ENCODE measurements at regions not wholly inside any gene's neighbourhood (a gene's known extent, or its start where the extent isn't known, plus 50 kb on each side); places are given as distances from the start of the nearest gene placed in this dataset.

DNA sequence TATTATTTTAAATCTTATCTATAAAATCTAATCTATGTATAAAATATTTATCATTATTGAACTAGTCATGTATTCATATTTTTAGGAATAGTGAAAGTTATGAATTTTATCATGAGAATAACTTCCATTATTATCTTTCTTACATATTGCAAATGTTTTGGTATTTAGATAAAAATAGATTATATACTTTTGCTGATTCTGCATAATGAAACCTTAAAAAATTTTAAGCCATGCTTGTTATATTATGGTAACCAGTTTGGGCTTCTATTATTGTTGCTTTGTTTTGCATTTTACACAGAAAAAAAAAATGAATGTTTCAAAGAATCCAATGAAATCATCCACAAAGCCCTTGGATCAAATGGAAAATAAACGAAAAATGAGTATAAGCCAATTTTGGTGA is 772.5 kb downstream of the NR2F1-AS1 start:
- TF ChIP-seq EZH2 (IDR thresholded peaks at IDR 0.05; ENCODE audit: borderline replicate concordance, insufficient read depth, low read length, poor library complexity, severe bottlenecking) = no peak
- TF ChIP-seq SMC3 (conservative IDR thresholded peaks at IDR 0.05; ENCODE audit: poor library complexity) = no peak
- no peak for TF ChIP-seq RAD21 (conservative IDR thresholded peaks at IDR 0.05)
- no peak for TF ChIP-seq POLR2AphosphoS5 (IDR thresholded peaks at IDR 0.05)
- Histone ChIP-seq H4K20me1 (ENCODE audit: insufficient read depth) (no peaks in the 10 kb centered on the region), H2AFZ (ENCODE audit: low read depth, low read length) (no peak overlapping the region), H3K4me3 (ENCODE audit: low read length) (no peak overlapping the region), H3K79me2 (replicated peaks; ENCODE audit: insufficient read depth, low read length) (no peaks in the 10 kb centered on the region), H3K9ac (ENCODE audit: low read length) (no peak overlapping the region), H3K9me2 (ENCODE audit: insufficient read depth, low read length) (no peaks in the 10 kb centered on the region), H3F3A (ENCODE audit: insufficient read depth, low read length, poor library complexity, severe bottlenecking) (no peaks in the 10 kb centered on the region), H3K4me2 (ENCODE audit: low read length) (no peak overlapping the region), H3K27ac (ENCODE audit: low read length) (no peak overlapping the region), H3K27me3 (ENCODE audit: insufficient read depth, low read depth, low read length) (no peaks in the 10 kb centered on the region), H3K9me3 (ENCODE audit: low read length) (no peaks in the 10 kb centered on the region), H3K36me3 (ENCODE audit: insufficient read depth, low read length) (no peaks in the 10 kb centered on the region)

DNA sequence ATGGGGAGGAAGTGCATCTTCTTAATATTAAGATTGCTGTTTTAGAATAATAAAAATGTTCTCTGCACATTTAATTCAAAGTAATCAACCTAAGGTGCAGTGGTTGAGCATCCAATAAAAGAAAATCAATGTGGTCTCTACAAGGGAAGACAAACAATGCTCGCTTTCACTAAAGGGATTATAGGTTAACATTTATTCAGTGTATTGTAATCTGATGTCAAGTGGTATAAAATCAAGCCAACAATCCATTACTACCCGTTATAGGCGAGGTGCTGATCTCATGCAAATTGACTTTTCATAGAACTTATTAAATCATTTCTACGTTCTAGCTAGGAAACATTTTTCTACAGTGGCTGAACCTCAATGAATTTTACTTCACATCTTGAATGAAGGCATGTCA is 773.9 kb downstream of the NR2F1-AS1 start:
- Histone ChIP-seq H3K9ac (ENCODE audit: low read length) (no peak overlapping the region), H3K36me3 (ENCODE audit: insufficient read depth, low read length) (no peaks in the 10 kb centered on the region), H2AFZ (ENCODE audit: low read depth, low read length) (no peak overlapping the region), H3K9me2 (ENCODE audit: insufficient read depth, low read length) (no peaks in the 10 kb centered on the region), H3K27ac (ENCODE audit: low read length) (no peak overlapping the region), H3K4me3 (ENCODE audit: low read length) (no peak overlapping the region), H3K79me2 (replicated peaks; ENCODE audit: insufficient read depth, low read length) (no peaks in the 10 kb centered on the region), H3F3A (ENCODE audit: insufficient read depth, low read length, poor library complexity, severe bottlenecking) (no peaks in the 10 kb centered on the region), H3K9me3 (ENCODE audit: low read length) (no peaks in the 10 kb centered on the region), H4K20me1 (ENCODE audit: insufficient read depth) (no peaks in the 10 kb centered on the region), H3K27me3 (ENCODE audit: insufficient read depth, low read depth, low read length) (no peaks in the 10 kb centered on the region), H3K4me2 (ENCODE audit: low read length) (no peak overlapping the region)
- TF ChIP-seq TAF1 (IDR thresholded peaks at IDR 0.05; ENCODE audit: low read depth) (no peak), RAD21 (conservative IDR thresholded peaks at IDR 0.05) (no peak), EP300 (conservative IDR thresholded peaks at IDR 0.05; ENCODE audit: poor library complexity, severe bottlenecking) (no peak), EZH2 (IDR thresholded peaks at IDR 0.05; ENCODE audit: borderline replicate concordance, insufficient read depth, low read length, poor library complexity, severe bottlenecking) (no peak), SMC3 (conservative IDR thresholded peaks at IDR 0.05; ENCODE audit: poor library complexity) (no peak), POLR2AphosphoS5 (IDR thresholded peaks at IDR 0.05) (no peak), MXI1 (conservative IDR thresholded peaks at IDR 0.05; ENCODE audit: poor library complexity, severe bottlenecking) (no peak)
- TF ChIP-seq, protein P1, sequence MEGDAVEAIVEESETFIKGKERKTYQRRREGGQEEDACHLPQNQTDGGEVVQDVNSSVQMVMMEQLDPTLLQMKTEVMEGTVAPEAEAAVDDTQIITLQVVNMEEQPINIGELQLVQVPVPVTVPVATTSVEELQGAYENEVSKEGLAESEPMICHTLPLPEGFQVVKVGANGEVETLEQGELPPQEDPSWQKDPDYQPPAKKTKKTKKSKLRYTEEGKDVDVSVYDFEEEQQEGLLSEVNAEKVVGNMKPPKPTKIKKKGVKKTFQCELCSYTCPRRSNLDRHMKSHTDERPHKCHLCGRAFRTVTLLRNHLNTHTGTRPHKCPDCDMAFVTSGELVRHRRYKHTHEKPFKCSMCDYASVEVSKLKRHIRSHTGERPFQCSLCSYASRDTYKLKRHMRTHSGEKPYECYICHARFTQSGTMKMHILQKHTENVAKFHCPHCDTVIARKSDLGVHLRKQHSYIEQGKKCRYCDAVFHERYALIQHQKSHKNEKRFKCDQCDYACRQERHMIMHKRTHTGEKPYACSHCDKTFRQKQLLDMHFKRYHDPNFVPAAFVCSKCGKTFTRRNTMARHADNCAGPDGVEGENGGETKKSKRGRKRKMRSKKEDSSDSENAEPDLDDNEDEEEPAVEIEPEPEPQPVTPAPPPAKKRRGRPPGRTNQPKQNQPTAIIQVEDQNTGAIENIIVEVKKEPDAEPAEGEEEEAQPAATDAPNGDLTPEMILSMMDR (IDR thresholded peaks at IDR 0.05; ENCODE audit: poor library complexity, severe bottlenecking) = no peak
- TF ChIP-seq, protein P2, sequence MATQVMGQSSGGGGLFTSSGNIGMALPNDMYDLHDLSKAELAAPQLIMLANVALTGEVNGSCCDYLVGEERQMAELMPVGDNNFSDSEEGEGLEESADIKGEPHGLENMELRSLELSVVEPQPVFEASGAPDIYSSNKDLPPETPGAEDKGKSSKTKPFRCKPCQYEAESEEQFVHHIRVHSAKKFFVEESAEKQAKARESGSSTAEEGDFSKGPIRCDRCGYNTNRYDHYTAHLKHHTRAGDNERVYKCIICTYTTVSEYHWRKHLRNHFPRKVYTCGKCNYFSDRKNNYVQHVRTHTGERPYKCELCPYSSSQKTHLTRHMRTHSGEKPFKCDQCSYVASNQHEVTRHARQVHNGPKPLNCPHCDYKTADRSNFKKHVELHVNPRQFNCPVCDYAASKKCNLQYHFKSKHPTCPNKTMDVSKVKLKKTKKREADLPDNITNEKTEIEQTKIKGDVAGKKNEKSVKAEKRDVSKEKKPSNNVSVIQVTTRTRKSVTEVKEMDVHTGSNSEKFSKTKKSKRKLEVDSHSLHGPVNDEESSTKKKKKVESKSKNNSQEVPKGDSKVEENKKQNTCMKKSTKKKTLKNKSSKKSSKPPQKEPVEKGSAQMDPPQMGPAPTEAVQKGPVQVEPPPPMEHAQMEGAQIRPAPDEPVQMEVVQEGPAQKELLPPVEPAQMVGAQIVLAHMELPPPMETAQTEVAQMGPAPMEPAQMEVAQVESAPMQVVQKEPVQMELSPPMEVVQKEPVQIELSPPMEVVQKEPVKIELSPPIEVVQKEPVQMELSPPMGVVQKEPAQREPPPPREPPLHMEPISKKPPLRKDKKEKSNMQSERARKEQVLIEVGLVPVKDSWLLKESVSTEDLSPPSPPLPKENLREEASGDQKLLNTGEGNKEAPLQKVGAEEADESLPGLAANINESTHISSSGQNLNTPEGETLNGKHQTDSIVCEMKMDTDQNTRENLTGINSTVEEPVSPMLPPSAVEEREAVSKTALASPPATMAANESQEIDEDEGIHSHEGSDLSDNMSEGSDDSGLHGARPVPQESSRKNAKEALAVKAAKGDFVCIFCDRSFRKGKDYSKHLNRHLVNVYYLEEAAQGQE (IDR thresholded peaks at IDR 0.05; ENCODE audit: borderline replicate concordance) = no peak

DNA sequence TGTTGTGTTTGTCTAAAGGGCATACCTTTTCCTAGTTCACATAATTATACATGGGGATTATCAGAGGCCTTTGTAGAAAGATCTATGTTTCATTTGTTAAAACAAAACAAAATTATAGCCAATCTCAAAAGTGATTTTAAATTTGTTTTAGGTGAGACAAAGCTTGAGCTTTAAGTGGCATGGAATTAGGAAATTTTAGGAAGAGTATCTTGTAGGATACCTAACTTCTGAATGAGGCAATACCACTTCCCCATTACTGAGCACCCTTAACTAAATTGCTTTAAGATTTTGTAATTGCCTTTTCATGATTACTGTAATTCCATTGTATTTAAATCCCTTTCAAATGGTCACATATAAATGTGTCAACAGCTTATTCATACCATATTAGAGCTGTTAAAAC is 775.6 kb downstream of the NR2F1-AS1 start:
- Histone ChIP-seq H3K9ac (ENCODE audit: low read length) (no peak overlapping the region), H2AFZ (ENCODE audit: low read depth, low read length) (no peak overlapping the region), H3K4me3 (ENCODE audit: low read length) (no peak overlapping the region), H3K9me2 (ENCODE audit: insufficient read depth, low read length) (no peaks in the 10 kb centered on the region), H3F3A (ENCODE audit: insufficient read depth, low read length, poor library complexity, severe bottlenecking) (no peaks in the 10 kb centered on the region), H3K27ac (ENCODE audit: low read length) (no peak overlapping the region), H3K4me2 (ENCODE audit: low read length) (no peak overlapping the region), H4K20me1 (ENCODE audit: insufficient read depth) (no peaks in the 10 kb centered on the region), H3K9me3 (ENCODE audit: low read length) (no peaks in the 10 kb centered on the region), H3K79me2 (replicated peaks; ENCODE audit: insufficient read depth, low read length) (no peaks in the 10 kb centered on the region), H3K27me3 (ENCODE audit: insufficient read depth, low read depth, low read length) (no peaks in the 10 kb centered on the region), H3K36me3 (ENCODE audit: insufficient read depth, low read length) (no peaks in the 10 kb centered on the region)
- TF ChIP-seq MXI1 (conservative IDR thresholded peaks at IDR 0.05; ENCODE audit: poor library complexity, severe bottlenecking) (no peak), EP300 (conservative IDR thresholded peaks at IDR 0.05; ENCODE audit: poor library complexity, severe bottlenecking) (no peak), EZH2 (IDR thresholded peaks at IDR 0.05; ENCODE audit: borderline replicate concordance, insufficient read depth, low read length, poor library complexity, severe bottlenecking) (no peak), RAD21 (conservative IDR thresholded peaks at IDR 0.05) (no peak), POLR2AphosphoS5 (IDR thresholded peaks at IDR 0.05) (no peak), TAF1 (IDR thresholded peaks at IDR 0.05; ENCODE audit: low read depth) (no peak), SMC3 (conservative IDR thresholded peaks at IDR 0.05; ENCODE audit: poor library complexity) (no peak)
- TF ChIP-seq, protein P2 (IDR thresholded peaks at IDR 0.05; ENCODE audit: borderline replicate concordance) = no peak
- TF ChIP-seq, protein P1 (IDR thresholded peaks at IDR 0.05; ENCODE audit: poor library complexity, severe bottlenecking) = no peak
